Loucy (cell line): ENCODE measurements at regions not wholly inside any gene's neighbourhood (a gene's known extent, or its start where the extent isn't known, plus 50 kb on each side); places are given as distances from the start of the nearest gene placed in this dataset.

Experiments
- H2AFZ ChIP-seq: fragments of 200-600 bp; sonication (generic); 2 replicates; pipeline ENCODE4 v1.6.0; 2016; ENCODE audit warnings: antibody characterized with exemption, mild to moderate bottlenecking, low read length, moderate library complexity
- H3F3A ChIP-seq: fragments of 200-600 bp; 2 replicates; pipeline ENCODE4 v1.6.0; 2016; ENCODE audit warnings: antibody characterized with exemption, low read depth, mild to moderate bottlenecking
- H3K27me3 ChIP-seq: fragments of 200-600 bp; sonication (generic); 2 replicates; pipeline ENCODE4 v1.6.1; 2014; ENCODE audit warnings: low read length, mild to moderate bottlenecking; ENCODE audit not compliant: insufficient read depth, poor library complexity, severe bottlenecking
- H3K36me3 ChIP-seq: fragments of 200-600 bp; sonication (generic); 2 replicates; pipeline ENCODE4 v1.6.1; 2016; ENCODE audit warnings: low read length; ENCODE audit not compliant: insufficient read depth
- H3K4me1 ChIP-seq: fragments of 200-600 bp; sonication (generic); 2 replicates; pipeline ENCODE4 v1.5.1; 2014; ENCODE audit warnings: low read length, mild to moderate bottlenecking; ENCODE audit not compliant: insufficient read depth, poor library complexity, severe bottlenecking
- H3K4me2 ChIP-seq: fragments of 200-600 bp; sonication (generic); 2 replicates; pipeline ENCODE4 v1.6.0; 2014; ENCODE audit warnings: antibody characterized with exemption, low read length, low read depth, mild to moderate bottlenecking; ENCODE audit not compliant: poor library complexity, severe bottlenecking
- H3K4me3 ChIP-seq: fragments of 200-600 bp; sonication (generic); 2 replicates; pipeline ENCODE4 v1.5.1; 2014; ENCODE audit warnings: low read length, mild to moderate bottlenecking, mixed read lengths; ENCODE audit not compliant: poor library complexity, severe bottlenecking
- H3K79me2 ChIP-seq: fragments of 200-600 bp; sonication (generic); 2 replicates; pipeline ENCODE4 v1.6.1; 2014; ENCODE audit warnings: low read length; ENCODE audit not compliant: insufficient read depth
- H3K9ac ChIP-seq: fragments of 200-600 bp; sonication (generic); 2 replicates; pipeline ENCODE4 v1.6.0; 2014; ENCODE audit warnings: mild to moderate bottlenecking, low read depth, low read length, moderate library complexity; ENCODE audit not compliant: poor library complexity, severe bottlenecking
- H3K9me2 ChIP-seq: fragments of 200-600 bp; sonication (generic); replicated peaks from 2 replicates; pipeline ENCODE4 v1.6.1; 2016; ENCODE audit warnings: low read depth, low read length, mixed read lengths
- H3K9me3 ChIP-seq: fragments of 200-600 bp; sonication (generic); 2 replicates; pipeline ENCODE4 v1.6.1; 2014; ENCODE audit warnings: mild to moderate bottlenecking, antibody characterized with exemption, low read length, low read depth; ENCODE audit not compliant: insufficient read depth
- H4K20me1 ChIP-seq: fragments of 200-600 bp; sonication (generic); 2 replicates; pipeline ENCODE4 v1.6.0; 2014; ENCODE audit warnings: antibody characterized with exemption, low read length, mild to moderate bottlenecking; ENCODE audit not compliant: insufficient read depth, poor library complexity, severe bottlenecking
- EZH2phosphoT487 ChIP-seq: fragments of 200-600 bp; IDR thresholded peaks from 2 replicates; pipeline ENCODE4 v1.6.1; 2018; ENCODE audit warnings: antibody characterized with exemption, mild to moderate bottlenecking, moderate library complexity, borderline replicate concordance
- TF ChIP-seq, protein P1 (sequence below): fragments of 200-600 bp; sonication (generic); conservative IDR thresholded peaks from 2 replicates; pipeline ENCODE4 v1.5.1; 2014; ENCODE audit warnings: mild to moderate bottlenecking, antibody characterized with exemption, low read length

- Histone ChIP-seq H3F3A (no peaks in the 10 kb centered on the region), H3K27me3 (no peaks in the 10 kb centered on the region), H3K4me3 (no peak overlapping the region), H3K9me2 (no peaks in the 10 kb centered on the region), H3K9me3 (peaks cover 10% of the 10 kb centered on the region; the same call in 1 of the 2 replicates), H2AFZ (no peak overlapping the region), H4K20me1 (no peaks in the 10 kb centered on the region), H3K4me1 (peaks cover 7% of the 10 kb centered on the region), H3K4me2 (no peak overlapping the region), H3K79me2 (no peaks in the 10 kb centered on the region), H3K9ac (no peak overlapping the region), H3K36me3 (no peaks in the 10 kb centered on the region)
- no peak for TF ChIP-seq EZH2phosphoT487
- TF ChIP-seq, protein P1, sequence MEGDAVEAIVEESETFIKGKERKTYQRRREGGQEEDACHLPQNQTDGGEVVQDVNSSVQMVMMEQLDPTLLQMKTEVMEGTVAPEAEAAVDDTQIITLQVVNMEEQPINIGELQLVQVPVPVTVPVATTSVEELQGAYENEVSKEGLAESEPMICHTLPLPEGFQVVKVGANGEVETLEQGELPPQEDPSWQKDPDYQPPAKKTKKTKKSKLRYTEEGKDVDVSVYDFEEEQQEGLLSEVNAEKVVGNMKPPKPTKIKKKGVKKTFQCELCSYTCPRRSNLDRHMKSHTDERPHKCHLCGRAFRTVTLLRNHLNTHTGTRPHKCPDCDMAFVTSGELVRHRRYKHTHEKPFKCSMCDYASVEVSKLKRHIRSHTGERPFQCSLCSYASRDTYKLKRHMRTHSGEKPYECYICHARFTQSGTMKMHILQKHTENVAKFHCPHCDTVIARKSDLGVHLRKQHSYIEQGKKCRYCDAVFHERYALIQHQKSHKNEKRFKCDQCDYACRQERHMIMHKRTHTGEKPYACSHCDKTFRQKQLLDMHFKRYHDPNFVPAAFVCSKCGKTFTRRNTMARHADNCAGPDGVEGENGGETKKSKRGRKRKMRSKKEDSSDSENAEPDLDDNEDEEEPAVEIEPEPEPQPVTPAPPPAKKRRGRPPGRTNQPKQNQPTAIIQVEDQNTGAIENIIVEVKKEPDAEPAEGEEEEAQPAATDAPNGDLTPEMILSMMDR: peak; percentile 86
Measured at GRCh38 chr14:106831322-106831720, 1304.9 kb downstream of the TMEM121 start.

- TF ChIP-seq, protein P1: no peak
- no peak for TF ChIP-seq EZH2phosphoT487
- no peaks in the 10 kb centered on the region for H3K9me3 ChIP-seq
- H3K79me2 ChIP-seq: no peaks in the 10 kb centered on the region
- no peaks in the 10 kb centered on the region for H3K36me3 ChIP-seq
- no peak overlapping the region for H3K9ac ChIP-seq
- no peak overlapping the region for H2AFZ ChIP-seq
- no peak overlapping the region for H3K4me3 ChIP-seq
- peaks cover 32% of the 10 kb centered on the region for H3K4me1 ChIP-seq
- H3F3A ChIP-seq: no peaks in the 10 kb centered on the region
- H3K4me2 ChIP-seq: no peak overlapping the region
- H3K9me2 ChIP-seq: no peaks in the 10 kb centered on the region
- no peaks in the 10 kb centered on the region for H4K20me1 ChIP-seq
- H3K27me3 ChIP-seq: no peaks in the 10 kb centered on the region
Measured at GRCh38 chr14:106837870-106838269, 1311.5 kb downstream of the TMEM121 start.

- Histone ChIP-seq H3K9me2 (no peaks in the 10 kb centered on the region), H2AFZ (no peak overlapping the region), H3K4me2 (no peak overlapping the region), H4K20me1 (no peaks in the 10 kb centered on the region), H3K79me2 (peaks cover 6% of the 10 kb centered on the region), H3F3A (0 out of 2 replicates have a peak, but pooled peaks cover 2% of the 10 kb centered on the region), H3K36me3 (no peaks in the 10 kb centered on the region), H3K4me1 (peaks cover 43% of the 10 kb centered on the region), H3K9me3 (no peaks in the 10 kb centered on the region), H3K9ac (peak overlapping the region; percentile 41), H3K4me3 (no peak overlapping the region), H3K27me3 (no peaks in the 10 kb centered on the region)
- TF ChIP-seq, protein P1: no peak
- no peak for TF ChIP-seq EZH2phosphoT487
Measured at GRCh38 chr14:106838991-106839769, 1312.8 kb downstream of the TMEM121 start.
